Astrocyte (in vitro differentiated cells and primary cell): ENCODE measurements at regions not wholly inside any gene's neighbourhood (a gene's known extent, or its start where the extent isn't known, plus 50 kb on each side); places are given as distances from the start of the nearest gene placed in this dataset.
A peak's percentile ranks its signal among the peaks of the same experiment; 100 is the strongest.

Experiments
- DNase-seq: peaks from one replicate; pipeline ENCODE4 v3.0.0-alpha.2; 2010; ENCODE audit warnings: low read depth
- FAIRE-seq: peaks from 2 replicates; lab custom pipeline; 2011; peaks lifted over from hg19 to GRCh38; lab: Jason Lieb, UNC
- H2AFZ ChIP-seq: 2 replicates; pipeline ENCODE4 v1.6.0; 2012; ENCODE audit warnings: low read depth, low read length, inconsistent platforms
- H3K27ac ChIP-seq: 2 replicates; pipeline ENCODE4 v1.5.1; 2011; ENCODE audit warnings: low read depth, low read length, inconsistent platforms
- H3K27me3 ChIP-seq: 2 replicates; pipeline ENCODE4 v1.6.0; 2011; ENCODE audit warnings: low read length, inconsistent platforms; ENCODE audit not compliant: insufficient read depth
- H3K36me3 ChIP-seq: 2 replicates; pipeline ENCODE4 v1.5.1; 2011; ENCODE audit warnings: low read length, inconsistent platforms; ENCODE audit not compliant: insufficient read depth
- H3K4me1 ChIP-seq: 2 replicates; pipeline ENCODE4 v1.5.1; 2011; ENCODE audit warnings: low read length, inconsistent platforms; ENCODE audit not compliant: insufficient read depth
- H3K4me2 ChIP-seq: 2 replicates; pipeline ENCODE4 v1.6.0; 2012; ENCODE audit warnings: low read length, inconsistent platforms
- H3K4me3 ChIP-seq: 2 replicates; pipeline ENCODE4 v1.5.1; 2011; ENCODE audit warnings: low read depth, mild to moderate bottlenecking, low read length, inconsistent platforms; ENCODE audit not compliant: insufficient read depth
- H3K79me2 ChIP-seq: 2 replicates; pipeline ENCODE4 v1.6.0; 2012; ENCODE audit warnings: mild to moderate bottlenecking, low read length, inconsistent platforms; ENCODE audit not compliant: insufficient read depth
- H3K9ac ChIP-seq: 2 replicates; pipeline ENCODE4 v1.6.0; 2012; ENCODE audit warnings: mild to moderate bottlenecking, low read length, inconsistent platforms
- H3K9me3 ChIP-seq: 2 replicates; pipeline ENCODE4 v1.5.1; 2012; ENCODE audit warnings: low read depth, mild to moderate bottlenecking, low read length, inconsistent platforms; ENCODE audit not compliant: insufficient read depth
- H4K20me1 ChIP-seq: 2 replicates; pipeline ENCODE4 v1.6.0; 2012; ENCODE audit warnings: low read length, inconsistent platforms; ENCODE audit not compliant: insufficient read depth
- H3K27ac Mint-ChIP-seq: one replicate; pipeline ENCODE4 v1.8.0; 2021; ENCODE audit warnings: mild to moderate bottlenecking, mixed read lengths; ENCODE audit not compliant: unreplicated experiment
- H3K27me3 Mint-ChIP-seq: one replicate; pipeline ENCODE4 v1.8.0; 2021; ENCODE audit warnings: low read depth, mixed read lengths; ENCODE audit not compliant: unreplicated experiment
- H3K36me3 Mint-ChIP-seq: one replicate; pipeline ENCODE4 v1.8.0; 2021; ENCODE audit warnings: low read depth, mixed read lengths; ENCODE audit not compliant: unreplicated experiment
- H3K4me1 Mint-ChIP-seq: one replicate; pipeline ENCODE4 v1.8.0; 2021; ENCODE audit warnings: low read depth, mixed read lengths; ENCODE audit not compliant: unreplicated experiment
- H3K4me3 Mint-ChIP-seq: one replicate; pipeline ENCODE4 v1.8.0; 2021; ENCODE audit warnings: mild to moderate bottlenecking, moderate library complexity, mixed read lengths; ENCODE audit not compliant: unreplicated experiment
- H3K9me3 Mint-ChIP-seq: one replicate; pipeline ENCODE4 v1.8.0; 2021; ENCODE audit warnings: mild to moderate bottlenecking, mixed read lengths; ENCODE audit not compliant: unreplicated experiment
- EZH2 ChIP-seq: IDR thresholded peaks from 2 replicates; pipeline ENCODE4 v1.6.1; 2012; ENCODE audit warnings: mild to moderate bottlenecking, low read length, inconsistent platforms; ENCODE audit not compliant: insufficient read depth
- TF ChIP-seq, protein P1 (sequence below): IDR thresholded peaks from 2 replicates; pipeline ENCODE4 v1.5.1; 2011; ENCODE audit warnings: low read depth, mild to moderate bottlenecking, inconsistent platforms, low read length, moderate library complexity; ENCODE audit not compliant: insufficient read depth

DNA sequence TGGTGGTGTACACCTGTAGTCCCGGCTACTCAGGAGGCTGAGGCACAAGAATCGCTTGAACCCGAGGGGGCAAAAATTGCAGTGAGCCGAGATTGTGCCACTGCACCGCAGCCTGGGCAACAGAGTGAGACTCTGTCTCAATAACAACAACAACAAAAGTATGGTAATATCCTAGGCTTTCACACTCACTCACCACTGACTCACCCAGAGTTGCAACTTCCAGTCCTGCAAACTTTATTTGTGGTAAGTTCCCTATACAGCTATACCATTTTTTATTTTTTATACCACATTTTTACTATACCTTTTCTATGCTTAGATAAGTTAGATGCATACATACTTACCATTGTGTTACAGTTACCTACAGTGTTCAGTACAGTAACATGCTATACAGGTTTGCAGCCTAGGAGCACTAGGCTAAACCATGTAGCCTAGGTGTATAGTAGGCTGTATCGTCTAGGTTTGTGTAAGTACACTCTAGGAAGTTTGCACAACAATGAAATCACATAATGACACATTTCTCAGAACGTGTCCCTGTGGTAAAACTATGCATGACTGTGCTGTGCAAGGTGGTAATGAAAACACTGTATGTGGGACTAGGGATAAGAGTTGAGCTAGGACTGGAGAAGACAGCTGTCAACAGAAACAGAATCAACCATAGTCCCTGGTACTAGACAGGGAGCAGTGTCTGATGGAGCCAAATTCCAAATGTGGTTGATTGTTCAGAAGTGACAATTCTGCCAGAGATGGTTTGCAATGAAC is 109.5 kb upstream of the RAD23B start:
- Histone ChIP-seq H3K4me1 (no peaks in the 10 kb centered on the region), H3K9ac (no peak overlapping the region), H3K4me2 (no peak overlapping the region), H3K9me3 (no peaks in the 10 kb centered on the region), H3K36me3 (no peaks in the 10 kb centered on the region), H3K4me3 (no peak overlapping the region), H4K20me1 (no peaks in the 10 kb centered on the region), H3K27ac (no peak overlapping the region), H3K27me3 (no peaks in the 10 kb centered on the region), H3K79me2 (no peaks in the 10 kb centered on the region), H2AFZ (no peak overlapping the region)
- TF ChIP-seq, protein P1, sequence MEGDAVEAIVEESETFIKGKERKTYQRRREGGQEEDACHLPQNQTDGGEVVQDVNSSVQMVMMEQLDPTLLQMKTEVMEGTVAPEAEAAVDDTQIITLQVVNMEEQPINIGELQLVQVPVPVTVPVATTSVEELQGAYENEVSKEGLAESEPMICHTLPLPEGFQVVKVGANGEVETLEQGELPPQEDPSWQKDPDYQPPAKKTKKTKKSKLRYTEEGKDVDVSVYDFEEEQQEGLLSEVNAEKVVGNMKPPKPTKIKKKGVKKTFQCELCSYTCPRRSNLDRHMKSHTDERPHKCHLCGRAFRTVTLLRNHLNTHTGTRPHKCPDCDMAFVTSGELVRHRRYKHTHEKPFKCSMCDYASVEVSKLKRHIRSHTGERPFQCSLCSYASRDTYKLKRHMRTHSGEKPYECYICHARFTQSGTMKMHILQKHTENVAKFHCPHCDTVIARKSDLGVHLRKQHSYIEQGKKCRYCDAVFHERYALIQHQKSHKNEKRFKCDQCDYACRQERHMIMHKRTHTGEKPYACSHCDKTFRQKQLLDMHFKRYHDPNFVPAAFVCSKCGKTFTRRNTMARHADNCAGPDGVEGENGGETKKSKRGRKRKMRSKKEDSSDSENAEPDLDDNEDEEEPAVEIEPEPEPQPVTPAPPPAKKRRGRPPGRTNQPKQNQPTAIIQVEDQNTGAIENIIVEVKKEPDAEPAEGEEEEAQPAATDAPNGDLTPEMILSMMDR, result no peak
- TF ChIP-seq EZH2, result no peak
- Mint-ChIP-seq H3K27me3 (no peaks in the 10 kb centered on the region), H3K36me3 (no peaks in the 10 kb centered on the region), H3K4me3 (no peak overlapping the region), H3K9me3 (peaks cover 4% of the 10 kb centered on the region), H3K27ac (no peak overlapping the region), H3K4me1 (peaks cover 44% of the 10 kb centered on the region)
- FAIRE-seq, result peak; percentile 9
- no peak for DNase-seq

DNA sequence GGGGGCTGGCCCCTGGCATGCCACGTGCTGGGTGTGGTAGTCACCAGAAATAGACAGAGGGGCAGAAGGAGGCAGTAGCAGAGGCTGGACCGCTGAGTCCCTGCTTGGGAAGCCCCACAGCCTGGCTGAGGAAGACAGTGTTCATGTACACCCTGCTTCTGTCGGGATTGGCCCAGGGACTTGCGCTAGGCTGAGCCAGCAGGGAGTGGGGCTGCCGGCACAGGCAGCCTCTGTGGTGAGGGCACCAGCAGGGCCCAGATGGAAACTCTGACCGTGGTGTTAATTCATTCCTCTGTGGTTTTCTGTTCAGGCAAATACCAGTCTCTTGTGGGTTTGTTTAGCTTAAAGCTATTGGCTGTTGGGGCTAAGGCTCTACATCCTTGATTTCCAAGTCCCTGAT is 108.6 kb upstream of the RAD23B start:
- H3K4me3 ChIP-seq, result no peak overlapping the region
- peak overlapping the region; percentile 79 for H3K27ac Mint-ChIP-seq
- H4K20me1 ChIP-seq, result no peaks in the 10 kb centered on the region
- no peaks in the 10 kb centered on the region for H3K36me3 Mint-ChIP-seq
- no peak for FAIRE-seq
- H3K27me3 Mint-ChIP-seq, result no peaks in the 10 kb centered on the region
- H3K9me3 ChIP-seq, result no peaks in the 10 kb centered on the region
- peak; percentile 52 for DNase-seq
- no peaks in the 10 kb centered on the region for H3K79me2 ChIP-seq
- no peak overlapping the region for H3K27ac ChIP-seq
- peaks cover 44% of the 10 kb centered on the region for H3K4me1 Mint-ChIP-seq
- no peaks in the 10 kb centered on the region for H3K9me3 Mint-ChIP-seq
- H3K27me3 ChIP-seq, result no peaks in the 10 kb centered on the region
- H3K4me1 ChIP-seq, result no peaks in the 10 kb centered on the region
- H3K4me2 ChIP-seq, result no peak overlapping the region
- H2AFZ ChIP-seq, result no peak overlapping the region
- H3K4me3 Mint-ChIP-seq, result no peak overlapping the region
- no peak overlapping the region for H3K9ac ChIP-seq
- TF ChIP-seq, protein P1, result no peak
- TF ChIP-seq EZH2, result no peak
- H3K36me3 ChIP-seq, result no peaks in the 10 kb centered on the region

DNA sequence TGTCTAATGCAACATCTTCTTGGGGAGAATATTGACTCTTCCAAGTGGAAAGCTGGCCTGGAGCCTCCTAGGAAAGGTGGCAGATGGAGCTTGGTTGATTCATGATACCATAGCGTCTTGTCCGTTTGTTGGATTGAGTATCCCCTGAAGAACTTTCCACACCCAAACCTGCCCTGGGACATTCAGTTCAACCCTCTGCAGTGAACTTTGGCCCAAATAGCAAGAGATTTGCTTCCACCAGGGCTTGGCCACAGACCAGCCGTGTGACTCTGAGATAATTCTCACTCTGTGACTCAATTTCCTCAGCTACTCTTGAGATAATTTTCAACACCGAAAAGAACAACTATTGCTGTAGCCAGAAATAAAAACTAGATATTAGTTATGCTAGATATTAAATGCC is 108.0 kb upstream of the RAD23B start:
- no peak for FAIRE-seq
- Histone ChIP-seq H3K9ac (no peak overlapping the region), H3K27ac (no peak overlapping the region)

More for the DNA sequence above, 108.0 kb upstream of the RAD23B start:
- Histone ChIP-seq H3K9me3 (no peaks in the 10 kb centered on the region), H3K79me2 (no peaks in the 10 kb centered on the region), H3K36me3 (no peaks in the 10 kb centered on the region), H3K4me1 (no peaks in the 10 kb centered on the region), H2AFZ (no peak overlapping the region), H3K4me3 (no peak overlapping the region), H3K4me2 (no peak overlapping the region), H3K27me3 (no peaks in the 10 kb centered on the region), H4K20me1 (no peaks in the 10 kb centered on the region)
- no peak overlapping the region for H3K4me3 Mint-ChIP-seq
- TF ChIP-seq, protein P1, result no peak
- TF ChIP-seq EZH2, result no peak
- no peaks in the 10 kb centered on the region for H3K36me3 Mint-ChIP-seq
- H3K9me3 Mint-ChIP-seq, result peaks cover 4% of the 10 kb centered on the region
- peaks cover 44% of the 10 kb centered on the region for H3K4me1 Mint-ChIP-seq
- H3K27me3 Mint-ChIP-seq, result no peaks in the 10 kb centered on the region
- no peak for DNase-seq
- H3K27ac Mint-ChIP-seq, result peak overlapping the region; percentile 79
